HEK293T (cell line): ENCODE measurements at regions not wholly inside any gene's neighbourhood (a gene's known extent, or its start where the extent isn't known, plus 50 kb on each side); places are given as distances from the start of the nearest gene placed in this dataset.
"Not testable (repeated sequence)": the region's sequence is repeated elsewhere in the genome, so short reads cannot be mapped to it uniquely, and the experiment has no call there.

Source experiments
- CTCF ChIA-PET: fragments of 350-600 bp; formaldehyde crosslinking; extraction: SDS; loops from one replicate; lab custom pipeline; 2021; ENCODE audit warnings: antibody characterized with exemption, inconsistent platforms; lab: Yijun Ruan, JAX
- POLR2A ChIA-PET: fragments of 350-600 bp; formaldehyde crosslinking; extraction: SDS; loops from one replicate; lab custom pipeline; 2020; ENCODE audit warnings: antibody characterized with exemption, inconsistent platforms; lab: Yijun Ruan, JAX
- DNase-seq: peaks from one replicate; pipeline ENCODE4 v3.0.0; 2012; ENCODE audit warnings: mixed read lengths; ENCODE audit errors: extremely low spot score
- ARNT ChIP-seq: fragments of 450-650 bp; IDR thresholded peaks from 2 replicates; pipeline ENCODE4 v1.6.1; 2017; ENCODE audit warnings: mild to moderate bottlenecking
- BHLHE40 ChIP-seq: fragments of 450-650 bp; IDR thresholded peaks from 2 replicates; pipeline ENCODE4 v1.6.1; 2016; ENCODE audit warnings: mild to moderate bottlenecking, moderate library complexity, borderline replicate concordance
- CTBP1 ChIP-seq: fragments of 450-650 bp; IDR thresholded peaks from 2 replicates; pipeline ENCODE4 v1.6.1; 2016; ENCODE audit warnings: borderline replicate concordance
- ELF4 ChIP-seq: fragments of 450-650 bp; IDR thresholded peaks from 2 replicates; pipeline ENCODE4 v1.6.1; 2017; ENCODE audit warnings: antibody characterized with exemption
- FOXA1 ChIP-seq: fragments of 450-650 bp; IDR thresholded peaks from 2 replicates; pipeline ENCODE4 v1.6.1; 2016; ENCODE audit warnings: mild to moderate bottlenecking
- FOXK2 ChIP-seq: fragments of 450-650 bp; IDR thresholded peaks from 2 replicates; pipeline ENCODE4 v1.6.1; 2016; ENCODE audit warnings: mild to moderate bottlenecking
- FOXM1 ChIP-seq: fragments of 450-650 bp; IDR thresholded peaks from 2 replicates; pipeline ENCODE4 v1.6.1; 2017; ENCODE audit warnings: mild to moderate bottlenecking, borderline replicate concordance
- HDGF ChIP-seq: fragments of 450-650 bp; IDR thresholded peaks from 2 replicates; pipeline ENCODE4 v1.6.1; 2017; ENCODE audit warnings: antibody characterized with exemption, borderline replicate concordance
- L3MBTL2 ChIP-seq: fragments of 450-650 bp; conservative IDR thresholded peaks from 2 replicates; pipeline ENCODE4 v1.6.1; 2016; ENCODE audit warnings: mild to moderate bottlenecking
- LEF1 ChIP-seq: fragments of 450-650 bp; IDR thresholded peaks from 2 replicates; pipeline ENCODE4 v1.6.1; 2017; ENCODE audit warnings: mild to moderate bottlenecking, borderline replicate concordance
- NFRKB ChIP-seq: fragments of 450-650 bp; IDR thresholded peaks from 2 replicates; pipeline ENCODE4 v1.6.1; 2016; ENCODE audit warnings: mild to moderate bottlenecking, moderate library complexity
- SP1 ChIP-seq: fragments of 450-650 bp; IDR thresholded peaks from 2 replicates; pipeline ENCODE4 v1.6.1; 2017
- SUZ12 ChIP-seq: fragments of 450-650 bp; IDR thresholded peaks from 2 replicates; pipeline ENCODE4 v1.6.1; 2016; ENCODE audit warnings: mild to moderate bottlenecking
- TARDBP ChIP-seq: fragments of 450-650 bp; IDR thresholded peaks from 2 replicates; pipeline ENCODE4 v1.6.1; 2016
- ZNF384 ChIP-seq: fragments of 450-650 bp; IDR thresholded peaks from 2 replicates; pipeline ENCODE4 v1.6.1; 2016
- TF ChIP-seq, protein P1 (sequence below): fragments of 450-650 bp; IDR thresholded peaks from 2 replicates; pipeline ENCODE4 v1.6.1; 2016

DNA sequence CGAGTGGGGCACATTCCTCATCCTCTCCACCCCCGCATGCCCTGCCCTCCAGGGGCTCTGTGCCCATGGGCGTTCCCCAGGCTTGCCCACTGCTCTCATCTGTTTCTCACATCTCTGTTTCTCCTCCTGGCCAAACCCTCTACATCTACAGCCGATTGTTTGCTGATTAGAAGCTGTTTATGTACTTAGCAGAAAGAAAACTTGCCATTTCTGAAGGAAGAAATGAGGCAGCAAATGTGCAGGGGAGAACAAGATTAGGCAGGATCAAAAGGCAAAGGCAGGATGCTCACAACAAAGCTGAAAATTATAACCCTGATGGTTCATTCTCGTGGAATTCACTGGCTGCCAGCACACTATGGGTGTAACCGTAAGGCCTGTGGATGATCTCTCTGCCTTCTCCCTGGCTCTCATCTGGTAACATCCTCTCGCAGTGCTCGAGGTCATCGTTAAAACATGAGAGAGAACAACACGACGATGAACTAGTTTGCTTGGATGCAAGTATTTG lies 111.6 kb upstream of the KLF14 start:
- TF ChIP-seq FOXK2, result no peak
- POLR2A ChIA-PET, result no interaction called here
- CTCF ChIA-PET, result no interaction called here
- no peak for DNase-seq

DNA sequence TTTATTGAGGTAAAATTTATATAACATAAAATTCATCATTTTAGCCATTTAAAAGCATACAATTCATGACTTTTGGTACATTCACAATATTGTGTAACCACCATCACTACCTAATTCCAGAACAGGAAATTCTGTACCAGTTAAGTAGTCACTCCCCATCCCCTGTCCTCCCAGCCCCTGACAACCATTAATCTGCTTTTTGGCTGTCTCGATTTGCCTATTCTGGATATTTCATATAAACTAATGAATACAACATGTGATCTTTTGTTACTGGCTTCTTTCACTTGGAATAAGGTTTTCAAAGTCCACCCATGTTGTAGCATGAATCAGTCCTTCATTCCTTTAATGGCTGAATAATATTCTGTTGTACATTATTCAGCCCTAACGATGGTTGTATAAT lies 115.6 kb upstream of the KLF14 start:
- no peak for DNase-seq
- ChIA-PET CTCF (no interaction called here), POLR2A (no interaction called here)
- TF ChIP-seq ELF4, result no peak
- TF ChIP-seq, protein P1, sequence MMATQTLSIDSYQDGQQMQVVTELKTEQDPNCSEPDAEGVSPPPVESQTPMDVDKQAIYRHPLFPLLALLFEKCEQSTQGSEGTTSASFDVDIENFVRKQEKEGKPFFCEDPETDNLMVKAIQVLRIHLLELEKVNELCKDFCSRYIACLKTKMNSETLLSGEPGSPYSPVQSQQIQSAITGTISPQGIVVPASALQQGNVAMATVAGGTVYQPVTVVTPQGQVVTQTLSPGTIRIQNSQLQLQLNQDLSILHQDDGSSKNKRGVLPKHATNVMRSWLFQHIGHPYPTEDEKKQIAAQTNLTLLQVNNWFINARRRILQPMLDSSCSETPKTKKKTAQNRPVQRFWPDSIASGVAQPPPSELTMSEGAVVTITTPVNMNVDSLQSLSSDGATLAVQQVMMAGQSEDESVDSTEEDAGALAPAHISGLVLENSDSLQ, result no peak
- TF ChIP-seq ARNT, result no peak
- TF ChIP-seq SP1, result no peak
- no peak for TF ChIP-seq NFRKB
- no peak for TF ChIP-seq LEF1
- TF ChIP-seq L3MBTL2, result no peak
- no peak for TF ChIP-seq FOXK2
- TF ChIP-seq HDGF, result no peak
- no peak for TF ChIP-seq BHLHE40
- TF ChIP-seq CTBP1, result no peak
- TF ChIP-seq ZNF384, result no peak

DNA sequence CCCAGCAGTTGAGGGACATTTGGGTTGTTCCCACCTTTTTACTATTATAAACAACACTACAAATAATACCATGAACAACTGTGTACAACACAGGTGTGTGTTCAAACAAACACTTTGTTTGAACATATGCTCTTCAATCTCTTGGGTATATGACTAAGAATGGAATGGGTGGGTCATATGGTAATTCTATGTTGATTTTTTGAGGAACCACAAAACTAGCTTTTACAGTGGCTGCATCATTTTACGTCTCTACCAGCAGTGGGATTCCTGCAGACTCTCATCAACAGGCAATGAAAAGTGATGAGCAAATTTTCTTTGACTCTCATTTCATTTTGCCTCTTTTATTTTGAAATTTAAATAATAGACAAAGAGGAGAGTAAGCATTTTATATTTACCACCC lies 116.9 kb upstream of the KLF14 start:
- POLR2A ChIA-PET, result no interaction called here
- DNase-seq, result no peak
- TF ChIP-seq LEF1, result no peak
- no peak for TF ChIP-seq NFRKB
- TF ChIP-seq FOXA1, result no peak
- TF ChIP-seq BHLHE40, result no peak
- no peak for TF ChIP-seq TARDBP
- no peak for TF ChIP-seq FOXK2
- TF ChIP-seq FOXM1, result no peak
- no peak for TF ChIP-seq HDGF
- TF ChIP-seq, protein P1, result no peak
- no peak for TF ChIP-seq ARNT
- TF ChIP-seq CTBP1, result no peak
- no peak for TF ChIP-seq SP1
- no peak for TF ChIP-seq SUZ12
- no peak for TF ChIP-seq ELF4
- no peak for TF ChIP-seq L3MBTL2
- TF ChIP-seq ZNF384, result no peak
- CTCF ChIA-PET, result no interaction called here

DNA sequence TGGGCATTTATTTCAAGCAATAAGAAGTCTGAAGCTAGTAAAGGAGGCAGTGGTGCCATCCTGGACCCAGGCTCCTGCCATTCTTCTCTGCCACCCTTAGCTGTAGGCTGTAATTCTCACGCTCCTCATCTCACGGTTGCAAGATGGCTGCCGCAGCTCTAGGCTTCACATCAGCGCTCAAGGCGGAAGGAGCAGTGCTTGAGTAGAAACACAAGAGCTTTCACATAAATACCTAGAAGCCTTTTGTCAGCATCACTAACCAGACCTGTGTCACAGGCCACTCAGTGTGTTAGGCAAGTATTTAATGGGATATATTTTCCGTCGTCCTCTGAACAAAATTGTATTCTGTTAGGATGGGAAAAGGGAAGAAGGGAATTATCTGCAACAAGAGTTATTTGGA lies 118.9 kb upstream of the KLF14 start:
- no peak for DNase-seq
- TF ChIP-seq SUZ12 (no peak), BHLHE40 (no peak), LEF1 (no peak)
- ChIA-PET POLR2A (no interaction called here), CTCF (interaction anchor here (1.9 kb wide), 1 partner anchor 44 kb away, joined by 5 read pairs; no protein-coding TSS in a partner anchor)

DNA sequence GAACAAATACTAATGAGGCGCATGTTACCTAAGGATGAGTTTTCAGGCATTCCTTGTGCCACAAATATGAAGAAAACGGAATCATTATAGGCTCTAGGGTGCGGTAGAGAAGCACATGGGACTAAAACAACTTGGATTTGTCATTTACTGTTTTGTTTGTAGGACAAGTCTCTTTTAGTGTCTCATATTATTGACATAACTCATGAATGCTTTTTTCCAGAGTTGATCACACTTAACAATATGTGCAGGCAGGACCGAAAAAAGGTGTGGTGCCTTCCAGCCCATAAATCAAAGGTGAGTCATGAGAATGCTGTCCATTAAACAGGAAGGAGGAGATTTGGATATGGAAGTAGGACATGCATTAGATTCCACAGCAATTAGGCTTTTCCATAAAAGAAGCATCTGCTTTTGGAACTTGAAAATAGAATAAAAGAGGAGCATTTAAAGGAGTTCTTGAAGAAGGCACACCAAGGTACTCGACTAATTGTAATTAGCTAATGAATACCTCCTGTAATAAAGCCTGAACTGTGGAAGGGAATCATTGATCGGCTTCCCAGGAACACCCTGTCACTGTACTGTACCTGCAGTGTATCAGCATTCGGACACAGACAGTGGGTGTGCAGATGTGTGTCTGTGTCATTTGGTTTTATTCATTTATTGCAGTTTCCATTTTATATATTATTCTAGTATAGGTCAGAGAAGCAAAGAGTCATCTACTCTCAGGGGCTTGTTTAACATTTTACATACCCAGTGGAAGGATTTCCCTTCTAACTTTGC lies 119.7 kb upstream of the KLF14 start:
- TF ChIP-seq CTBP1, result no peak
- no peak for TF ChIP-seq FOXA1
- TF ChIP-seq NFRKB, result no peak
- no peak for TF ChIP-seq TARDBP
- no peak for TF ChIP-seq ELF4
- TF ChIP-seq HDGF, result no peak
- no peak for TF ChIP-seq FOXM1
- no peak for TF ChIP-seq L3MBTL2
- no peak for TF ChIP-seq LEF1
- TF ChIP-seq FOXK2, result no peak
- TF ChIP-seq SUZ12, result no peak
- POLR2A ChIA-PET, result no interaction called here
- CTCF ChIA-PET, result interaction anchor here (0.7 kb wide), 1 partner anchor 22 kb away, joined by 3 read pairs; no protein-coding TSS in a partner anchor
- DNase-seq, result no peak

DNA sequence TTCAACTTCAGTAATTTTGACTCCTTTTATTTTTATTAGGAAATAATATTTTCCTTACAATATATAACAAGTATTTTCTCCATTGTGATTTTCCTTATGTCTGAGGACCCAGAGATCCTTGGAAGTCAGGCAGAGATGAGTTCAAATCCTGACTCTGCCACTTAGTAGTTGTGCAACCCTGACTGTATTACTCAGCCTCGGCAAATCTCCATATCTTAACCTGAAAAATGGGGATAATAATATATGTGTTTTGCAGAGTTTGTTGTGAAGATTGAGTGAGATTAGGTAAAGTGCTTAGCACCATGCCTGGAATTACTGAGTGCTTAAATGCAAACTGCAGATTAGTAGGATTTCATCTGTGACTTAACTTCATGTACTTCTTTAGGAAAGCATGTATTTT lies 120.5 kb upstream of the KLF14 start:
- TF ChIP-seq ELF4 (no peak), CTBP1 (no peak)
- ChIA-PET POLR2A (no interaction called here), CTCF (interaction anchor here (0.7 kb wide), 1 partner anchor 21 kb away, joined by 3 read pairs; no protein-coding TSS in a partner anchor)
- DNase-seq, result no peak

DNA sequence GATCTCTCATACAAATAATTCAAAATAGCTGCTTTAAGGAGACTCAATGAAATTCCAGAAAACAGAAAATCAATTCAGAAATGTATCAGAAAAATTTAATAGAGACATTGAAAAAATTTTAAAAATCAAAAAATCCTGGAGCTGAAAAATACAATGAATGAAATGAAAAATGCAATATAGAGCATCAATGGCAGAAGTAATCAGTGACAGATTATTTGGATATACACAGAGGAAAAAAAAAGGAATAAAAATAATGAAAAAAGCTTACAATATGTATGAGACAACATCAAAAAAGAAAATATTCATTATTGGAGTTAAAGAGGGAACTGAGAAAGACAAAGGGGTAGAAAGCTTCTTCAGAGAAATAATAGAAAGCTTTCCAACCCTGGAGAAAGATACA lies 122.9 kb upstream of the KLF14 start:
- ChIA-PET CTCF (no interaction called here), POLR2A (no interaction called here)
- no peak for DNase-seq
- TF ChIP-seq FOXK2 (no peak), SUZ12 (no peak), FOXA1 (no peak), TARDBP (no peak), BHLHE40 (no peak), SP1 (no peak)
- TF ChIP-seq, protein P1, result no peak

DNA sequence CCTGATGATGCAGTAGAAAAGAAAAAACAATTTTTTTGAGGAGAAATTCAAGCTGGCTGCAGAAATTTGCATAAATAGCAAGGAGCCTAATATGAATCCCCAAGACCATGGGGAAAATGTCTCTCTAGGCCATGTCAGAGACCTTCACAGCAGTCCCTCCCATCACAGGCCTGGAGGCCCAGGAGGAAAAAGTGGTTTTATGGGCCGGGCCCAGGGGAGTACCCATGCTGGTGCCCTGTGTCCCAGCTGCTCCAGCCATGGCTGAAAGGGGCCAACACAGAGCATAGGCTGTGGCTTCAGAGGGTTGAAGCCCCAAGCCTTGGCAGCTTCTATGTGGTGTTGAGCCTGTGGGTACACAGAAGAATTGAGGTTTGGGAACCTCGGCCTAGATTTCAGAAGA lies 126.8 kb upstream of the KLF14 start:
- POLR2A ChIA-PET, CTCF ChIA-PET, DNase-seq: not testable (repeated sequence)
